Cardiac septum (tissue), 1 donor: ENCODE measurements at regions not wholly inside any gene's neighbourhood (a gene's known extent, or its start where the extent isn't known, plus 50 kb on each side); places are given as distances from the start of the nearest gene placed in this dataset.
"Not testable (repeated sequence)": the region's sequence is repeated elsewhere in the genome, so short reads cannot be mapped to it uniquely, and the experiment has no call there.

Experiments
- DNase-seq: peaks from one replicate; pipeline ENCODE4 v3.0.0-alpha.2; 2020; ENCODE audit warnings: low spot score
- intact Hi-C: fragments of 100-400 bp; cut with DNase I; formaldehyde crosslinking; loops from one replicate; pipeline ENCODE4 v1.14.0; 2022
- donor health status: DM: no; HTN: no; CAD: no.

DNA sequence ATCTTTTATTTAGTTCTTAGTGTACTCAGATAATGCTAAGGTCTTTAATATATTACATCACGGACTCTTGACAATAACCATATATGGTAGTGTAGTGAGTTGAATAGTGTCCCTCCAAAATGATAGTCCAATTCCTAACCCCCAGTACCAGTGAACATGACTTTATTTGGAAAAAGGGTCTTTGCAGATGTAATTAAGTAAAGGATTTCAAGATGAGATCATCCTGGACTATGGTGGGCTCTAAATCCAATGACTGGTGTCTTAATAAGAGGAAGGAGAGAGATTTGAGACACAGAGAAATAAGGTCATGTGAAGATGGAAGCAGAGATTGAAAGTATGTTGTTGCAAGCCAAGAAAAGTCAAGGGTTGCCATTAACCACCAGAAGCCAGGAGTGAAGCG, 236.5 kb upstream of the DIPK2B start:
- intact Hi-C loops = no loop called here
- DNase-seq = no peak

DNA sequence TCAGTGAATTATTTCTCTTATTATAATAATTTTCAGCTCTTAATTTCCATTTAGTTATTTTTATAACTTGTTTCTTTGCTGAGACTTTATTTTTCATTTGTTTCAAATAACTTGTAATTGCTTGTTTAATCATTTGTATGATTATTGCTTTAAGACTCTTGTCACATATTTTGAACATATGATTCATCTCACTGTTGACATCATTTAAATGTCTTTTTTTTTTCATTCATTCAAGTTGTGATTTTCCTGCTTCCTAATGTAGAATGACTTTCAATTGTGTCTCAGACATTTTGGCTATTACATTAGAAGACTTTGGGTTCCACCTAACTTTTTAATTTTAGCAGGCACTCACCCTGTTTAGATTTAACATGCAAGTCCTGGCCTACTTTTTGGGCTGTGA, 234.8 kb upstream of the DIPK2B start:
- intact Hi-C loops = no loop called here
- no peak for DNase-seq

DNA sequence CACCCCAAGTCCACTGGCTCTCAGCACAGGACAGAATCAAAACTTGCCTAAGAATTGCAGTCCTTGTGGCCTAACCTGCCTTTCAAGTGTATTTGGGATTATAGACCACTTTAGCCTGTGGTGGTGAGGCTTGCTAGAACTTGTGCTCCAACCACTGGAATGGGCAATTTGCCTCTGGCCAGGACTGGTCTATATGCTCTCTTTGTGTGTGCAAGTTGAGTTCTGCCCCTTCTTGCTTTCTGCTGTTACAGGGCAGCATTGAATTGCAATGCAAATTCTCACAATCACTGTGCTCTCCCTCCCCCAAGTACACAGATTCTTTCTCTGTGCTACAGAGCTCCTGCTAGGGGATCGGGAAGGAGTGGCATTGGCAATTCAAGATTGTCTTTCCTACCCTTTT, 233.6 kb upstream of the DIPK2B start:
- no peak for DNase-seq
- intact Hi-C loops = no loop called here

DNA sequence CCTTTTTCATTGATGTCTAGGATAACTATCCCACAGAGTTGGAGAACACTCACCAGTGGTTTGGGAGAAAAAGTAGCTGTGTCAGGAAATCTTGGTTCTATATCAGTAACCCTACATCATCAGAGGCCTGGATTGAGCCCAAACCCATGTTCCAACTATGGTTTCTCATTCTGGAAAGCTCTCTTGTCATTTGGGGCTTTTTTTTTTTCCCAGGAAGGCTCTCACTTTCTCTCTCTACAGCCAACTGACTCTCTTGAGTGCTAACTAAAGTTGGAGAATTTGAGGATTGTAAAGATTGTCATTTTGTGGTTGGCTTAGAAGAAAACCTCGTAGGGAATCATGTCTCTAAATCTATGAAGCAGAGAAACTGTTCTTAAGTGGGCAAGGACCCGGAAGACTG, 228.2 kb upstream of the DIPK2B start:
- intact Hi-C loops = no loop called here
- DNase-seq = no peak

DNA sequence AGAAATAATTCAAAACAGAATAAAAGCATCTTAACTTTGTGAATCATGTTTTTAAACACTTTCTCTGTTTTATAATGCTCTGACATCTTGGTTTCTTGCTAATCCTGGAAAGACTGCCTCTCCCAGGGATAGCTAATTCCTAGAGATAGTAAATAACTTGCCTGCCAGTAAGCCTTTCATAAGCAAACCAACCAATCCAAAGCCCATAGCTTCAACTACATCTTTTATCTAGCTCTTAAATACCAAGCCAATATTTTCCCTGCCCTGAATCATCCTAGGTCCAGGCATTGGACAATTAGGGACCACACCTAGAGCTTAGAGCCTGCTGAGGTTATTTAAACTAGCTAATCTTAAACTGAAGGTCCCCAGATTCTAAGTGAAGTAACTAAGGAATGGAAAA, 223.7 kb upstream of the DIPK2B start:
- no peak for DNase-seq
- intact Hi-C loops = no loop called here

DNA sequence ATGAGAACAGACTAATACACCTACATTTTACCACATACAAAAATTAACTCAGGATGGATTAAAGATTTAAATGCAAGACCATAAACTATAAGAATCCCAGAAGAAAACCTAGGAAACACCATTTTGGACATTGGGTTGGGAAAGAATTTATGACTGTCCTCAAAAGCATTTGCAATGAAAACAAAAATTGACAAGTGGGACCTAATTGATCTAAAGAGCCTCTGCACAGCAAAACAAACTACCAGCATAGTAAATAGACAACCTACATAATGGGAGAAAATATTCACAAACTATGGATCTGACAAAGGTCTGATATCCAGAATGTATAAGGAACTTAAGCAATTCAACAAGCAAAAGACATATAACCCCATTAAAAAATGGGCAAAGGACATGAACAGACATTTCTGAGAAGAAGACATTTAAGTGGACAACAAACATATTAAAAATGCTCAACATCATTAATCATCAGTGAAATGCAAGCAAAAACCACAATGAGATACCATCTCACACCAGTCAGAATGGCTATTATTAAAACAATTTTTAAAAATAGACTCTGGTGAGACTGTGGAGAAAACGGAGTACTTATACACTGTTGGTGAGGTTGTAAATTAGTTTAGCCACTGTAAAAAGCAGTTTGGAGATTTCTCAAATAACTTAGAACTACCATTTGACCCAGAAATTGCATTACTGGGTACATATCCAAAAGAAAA, 221.7 kb upstream of the DIPK2B start:
- no peak for DNase-seq
- intact Hi-C loops = no loop called here

DNA sequence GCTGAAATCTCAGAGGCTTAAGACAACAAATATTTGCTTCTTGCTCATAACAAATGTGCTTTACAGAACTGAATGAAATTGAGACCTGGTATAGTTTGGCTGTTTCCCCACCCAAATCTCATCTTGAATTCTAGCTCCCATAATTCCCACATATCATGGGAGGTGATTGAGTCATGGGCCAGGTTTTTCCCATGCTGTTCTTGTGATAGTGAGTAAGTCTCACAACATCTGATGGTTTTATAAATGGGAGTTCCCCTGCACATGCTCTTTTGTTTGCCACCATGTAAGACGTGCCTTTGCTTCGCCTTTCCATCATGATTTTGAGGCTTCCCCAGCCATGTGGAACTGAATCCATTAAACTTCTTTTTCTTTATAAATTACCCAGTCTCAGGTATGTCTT, 221.1 kb upstream of the DIPK2B start:
- DNase-seq = no peak
- intact Hi-C loops = no loop called here

DNA sequence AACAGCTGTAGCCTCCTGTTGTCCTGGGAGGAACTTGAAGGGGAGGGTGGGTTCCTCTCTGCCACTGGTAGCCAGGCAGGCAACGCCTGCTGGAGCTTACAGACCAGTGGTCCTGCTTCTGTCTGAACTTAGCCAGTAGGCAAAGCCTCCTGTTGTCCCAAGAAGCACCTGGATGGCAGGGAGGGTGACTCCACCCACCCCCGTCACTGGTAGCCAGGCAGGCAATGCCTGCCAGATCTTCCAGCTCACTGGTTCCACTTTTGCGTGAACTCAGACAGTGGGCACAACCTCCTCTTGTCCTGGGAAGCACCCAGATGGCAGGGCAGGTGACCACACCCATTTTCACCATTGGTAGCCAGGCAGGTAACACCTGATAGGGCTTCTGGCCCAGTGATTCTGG, 203.5 kb upstream of the DIPK2B start:
- no peak for DNase-seq
- intact Hi-C loops = no loop called here

DNA sequence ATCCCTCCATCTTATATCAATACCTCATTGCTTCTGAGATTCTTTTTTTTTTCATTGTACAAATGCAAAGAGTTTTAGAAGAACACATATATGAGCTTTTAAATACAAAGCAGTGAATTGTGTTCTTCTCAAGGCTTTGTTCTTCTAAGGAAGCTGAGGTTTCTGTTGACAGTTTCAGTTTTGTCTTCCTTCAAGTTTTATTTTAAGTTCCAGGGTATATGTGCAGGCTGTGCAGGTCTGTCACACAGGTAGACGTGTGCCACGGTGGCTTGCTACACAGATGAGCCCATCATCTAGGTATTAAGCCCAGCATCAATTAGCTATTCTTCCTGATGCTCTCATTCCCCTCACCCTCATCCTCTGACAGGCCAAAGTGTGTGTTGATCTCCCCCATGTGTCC, 201.2 kb upstream of the DIPK2B start:
- DNase-seq = no peak
- intact Hi-C loops = no loop called here

DNA sequence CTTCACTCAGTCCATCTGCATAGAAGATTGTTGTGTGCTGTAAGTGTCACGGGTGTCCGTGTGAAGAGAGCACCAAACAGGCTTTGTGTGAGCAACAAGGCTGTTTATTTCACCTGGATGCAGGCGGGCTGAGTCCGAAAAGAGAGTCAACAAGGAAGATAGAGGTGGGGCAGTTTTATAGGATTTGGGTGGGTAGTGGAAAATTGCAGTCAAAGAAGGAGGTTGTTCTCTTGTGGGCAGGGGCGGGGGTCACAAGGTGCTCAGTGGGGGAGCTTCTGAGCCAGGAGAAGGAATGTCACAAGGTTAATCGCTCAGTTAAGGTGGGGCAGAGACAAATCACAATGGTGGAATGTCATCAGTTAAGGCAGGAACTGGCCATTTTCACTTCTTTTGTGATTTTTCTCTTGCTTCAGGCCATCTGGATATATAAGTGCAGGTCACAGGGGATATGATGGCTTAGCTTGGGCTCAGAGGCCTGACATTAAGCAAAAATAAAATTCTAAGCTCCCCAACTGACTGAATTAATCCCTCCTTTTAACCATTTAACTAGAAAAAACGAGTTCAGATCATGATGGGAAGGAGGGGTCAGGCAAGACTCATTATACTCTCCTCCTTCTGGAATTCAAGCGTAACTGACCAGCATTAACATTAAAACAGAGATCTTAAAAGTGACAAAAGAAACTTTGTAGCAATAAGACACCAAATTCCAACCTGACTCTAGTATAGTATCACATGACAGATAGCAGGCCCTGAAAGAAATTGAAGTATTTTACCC, 200.5 kb upstream of the DIPK2B start:
- DNase-seq, intact Hi-C loops: not testable (repeated sequence)

DNA sequence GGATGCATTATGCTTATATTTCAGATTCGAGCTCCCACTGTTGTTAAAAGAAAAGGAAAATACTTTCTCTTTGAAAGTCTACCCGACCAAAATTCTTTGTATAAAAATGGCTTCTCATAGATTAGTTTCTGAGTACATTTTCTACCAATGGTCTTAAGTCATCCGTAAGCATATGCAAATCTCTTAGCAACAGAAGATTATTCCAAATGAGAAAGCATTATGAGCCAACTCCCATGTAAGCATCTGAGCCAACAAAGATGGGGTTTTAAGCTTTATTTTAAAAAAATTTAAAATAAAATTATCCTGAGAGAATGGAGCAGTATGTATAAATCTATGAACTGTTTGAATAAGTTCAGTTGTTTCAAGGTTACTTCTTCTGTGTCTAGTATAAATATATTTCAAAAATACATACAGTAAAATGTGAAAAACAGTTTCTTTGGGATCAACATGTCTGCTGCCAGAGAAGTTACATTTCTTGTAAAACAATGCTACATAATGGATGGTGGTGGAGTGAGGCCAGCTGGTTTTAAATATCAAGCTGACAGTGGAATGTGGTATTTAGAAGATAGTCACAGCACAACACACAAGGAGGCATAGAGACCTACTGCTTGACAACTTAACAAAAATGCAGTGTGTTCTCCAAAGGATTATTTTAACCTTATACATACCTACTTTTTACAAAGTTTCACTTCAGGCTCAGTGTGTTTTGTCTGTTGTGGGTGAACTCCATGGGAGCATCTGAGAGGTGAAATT, 199.5 kb upstream of the DIPK2B start:
- intact Hi-C loops = no loop called here
- DNase-seq = no peak

DNA sequence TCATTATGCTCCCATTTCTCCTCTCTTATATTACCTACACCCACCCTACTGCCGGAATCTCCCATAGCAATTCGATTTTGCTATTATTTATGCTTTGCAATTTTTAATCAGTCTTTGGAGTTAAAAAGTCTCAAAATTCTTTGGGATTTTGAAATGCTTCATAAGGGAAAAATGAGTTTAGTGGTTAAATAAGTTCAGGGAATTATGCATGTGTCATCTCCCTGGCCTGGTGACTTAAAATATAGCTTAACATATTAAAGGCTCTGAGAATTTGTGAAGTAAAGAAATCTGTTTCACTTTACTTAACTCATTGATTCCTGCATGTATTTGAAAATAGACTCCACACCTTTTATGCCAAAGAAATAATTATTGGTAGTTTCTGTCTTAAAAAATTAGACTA, 185.1 kb upstream of the DIPK2B start:
- no peak for DNase-seq
- intact Hi-C loops = no loop called here

DNA sequence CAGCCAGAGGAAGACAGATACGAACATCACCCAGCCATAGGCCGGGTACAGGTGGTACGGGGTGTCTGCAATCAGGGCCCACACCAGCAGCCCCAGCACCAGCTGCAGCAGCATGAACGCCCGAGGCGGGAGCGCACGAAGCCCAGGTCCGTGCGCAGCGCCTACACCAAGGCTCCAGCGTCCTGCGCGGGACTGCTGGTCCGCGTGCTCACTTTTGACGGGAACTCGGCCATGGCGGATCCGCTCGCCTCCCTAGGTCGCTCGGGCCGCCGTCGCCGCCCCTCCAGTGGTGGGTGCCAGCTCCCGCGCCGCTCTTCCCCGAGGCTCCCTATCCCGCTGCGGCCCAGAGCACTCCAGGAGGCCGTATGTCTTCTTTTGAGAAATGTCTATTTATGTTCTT, 181.2 kb upstream of the DIPK2B start:
- intact Hi-C loops = no loop called here
- no peak for DNase-seq

DNA sequence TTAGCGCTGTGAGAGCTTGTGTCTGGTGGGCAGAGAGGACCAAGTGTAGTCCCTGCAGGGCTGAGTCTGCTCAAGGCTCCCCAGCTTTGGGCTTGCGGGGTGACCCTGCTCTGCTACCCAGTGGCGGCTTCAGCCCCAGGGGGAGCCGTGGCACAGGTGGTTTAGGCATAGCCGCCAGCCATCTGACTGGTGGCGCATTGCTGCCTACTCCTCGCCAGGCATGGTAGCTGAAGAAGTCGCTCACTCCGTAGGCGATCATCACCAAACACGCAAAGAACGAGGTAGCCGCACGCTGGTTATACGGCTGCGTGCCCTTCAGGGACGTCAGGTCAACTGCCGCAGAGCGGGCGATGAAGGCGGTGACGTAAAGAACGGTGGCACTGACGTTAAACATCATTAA, 180.7 kb upstream of the DIPK2B start:
- intact Hi-C loops = no loop called here
- no peak for DNase-seq

DNA sequence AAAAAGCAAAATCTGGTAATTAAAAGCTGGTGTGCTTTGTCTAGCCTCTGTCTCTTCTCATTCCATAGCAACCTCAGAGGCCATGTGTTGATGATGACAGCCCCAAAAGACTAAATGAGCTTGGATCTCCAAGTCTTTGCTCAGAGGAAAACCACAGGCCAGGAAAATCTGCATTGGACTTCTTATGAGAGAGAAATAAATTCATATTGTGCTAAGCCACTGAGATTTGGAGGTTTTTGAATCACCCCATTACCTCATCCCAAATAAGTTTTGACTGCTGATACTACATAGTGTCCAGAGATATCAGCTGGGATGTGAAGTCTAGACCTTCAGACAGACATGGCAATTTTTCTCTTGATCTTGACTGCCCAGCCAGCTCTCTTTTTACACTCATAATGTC, 178.6 kb upstream of the DIPK2B start:
- intact Hi-C loops = no loop called here
- DNase-seq = no peak

DNA sequence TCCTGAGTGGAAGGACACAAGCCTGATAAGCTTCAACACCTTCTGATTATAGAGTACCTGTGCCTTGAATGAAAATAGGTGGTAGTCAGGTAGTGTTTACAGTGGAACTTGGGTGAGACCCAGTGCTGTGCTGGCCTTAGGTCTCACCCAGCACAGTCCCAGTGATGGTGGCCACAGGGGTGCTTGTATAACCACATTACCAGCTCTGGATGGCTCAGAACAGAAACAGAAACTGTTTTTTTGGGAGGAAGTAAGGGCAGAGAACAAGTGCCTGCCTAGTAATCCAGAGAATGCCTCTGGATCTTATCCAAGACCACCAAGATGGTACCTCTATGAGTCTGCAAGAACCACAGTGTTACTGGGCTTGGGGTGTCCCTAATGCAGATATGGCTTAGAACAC, 171.5 kb upstream of the DIPK2B start:
- intact Hi-C loops = no loop called here

DNA sequence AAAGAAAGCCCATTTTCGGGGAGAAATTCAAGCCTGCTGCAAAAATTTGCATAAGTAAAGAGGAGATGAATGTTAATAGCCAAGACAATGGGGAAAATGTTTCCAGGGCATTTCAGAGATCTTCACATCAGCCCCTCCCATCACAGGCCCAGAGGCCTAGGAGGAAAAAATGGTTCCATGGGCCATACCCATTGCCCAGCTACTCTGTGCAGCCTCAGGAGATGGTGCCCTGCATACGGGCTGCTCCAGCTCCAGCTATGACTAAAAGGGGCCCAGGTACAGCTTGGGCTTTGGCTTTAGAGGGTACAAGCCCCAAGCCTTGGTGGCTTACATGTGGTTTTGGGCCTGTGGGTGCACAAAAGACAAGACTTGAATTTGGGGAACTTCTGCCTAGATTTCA, 168.0 kb upstream of the DIPK2B start:
- no peak for DNase-seq
- intact Hi-C loops = no loop called here

More for the DNA sequence above, 171.5 kb upstream of the DIPK2B start:
- DNase-seq = no peak

DNA sequence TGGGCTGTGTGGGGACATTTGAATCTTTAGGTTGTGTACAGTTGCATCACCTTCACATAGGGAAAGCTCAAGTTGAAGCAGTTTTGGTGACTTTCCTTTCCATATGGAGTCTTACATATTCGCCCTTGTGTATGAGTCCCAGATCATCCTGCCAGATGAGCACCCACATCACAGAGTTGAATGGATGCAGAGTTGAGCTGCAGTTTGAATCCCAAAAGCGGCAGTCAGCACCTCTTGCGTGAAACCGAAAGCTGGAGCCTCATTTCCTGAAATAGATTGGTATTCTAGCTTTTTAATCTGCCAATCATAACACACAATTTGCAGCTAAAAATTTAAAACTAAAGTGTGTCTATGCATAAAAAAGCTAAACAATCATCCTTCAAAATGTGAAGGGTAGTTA, 162.9 kb upstream of the DIPK2B start:
- intact Hi-C loops = no loop called here
- no peak for DNase-seq

DNA sequence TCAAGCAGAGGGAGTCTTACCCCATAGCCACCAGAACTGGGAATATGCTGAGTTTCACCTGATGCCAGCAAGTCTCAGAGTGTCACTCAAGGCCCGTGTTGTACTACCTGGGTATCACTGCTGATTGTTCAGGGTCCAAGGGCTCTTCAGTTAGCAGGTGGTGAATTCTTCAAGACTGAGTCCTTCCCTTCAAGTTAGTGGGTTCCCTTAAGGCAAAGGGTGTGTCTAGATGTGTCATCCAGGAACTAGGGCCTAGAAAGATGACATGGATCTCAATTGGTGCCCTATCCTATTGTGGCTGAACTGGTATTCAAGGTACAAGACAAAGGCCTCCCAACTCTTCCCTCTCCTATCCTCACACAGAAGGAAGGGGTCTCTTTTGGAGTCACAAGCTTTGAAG, 159.9 kb upstream of the DIPK2B start:
- DNase-seq = no peak
- intact Hi-C loops = no loop called here

DNA sequence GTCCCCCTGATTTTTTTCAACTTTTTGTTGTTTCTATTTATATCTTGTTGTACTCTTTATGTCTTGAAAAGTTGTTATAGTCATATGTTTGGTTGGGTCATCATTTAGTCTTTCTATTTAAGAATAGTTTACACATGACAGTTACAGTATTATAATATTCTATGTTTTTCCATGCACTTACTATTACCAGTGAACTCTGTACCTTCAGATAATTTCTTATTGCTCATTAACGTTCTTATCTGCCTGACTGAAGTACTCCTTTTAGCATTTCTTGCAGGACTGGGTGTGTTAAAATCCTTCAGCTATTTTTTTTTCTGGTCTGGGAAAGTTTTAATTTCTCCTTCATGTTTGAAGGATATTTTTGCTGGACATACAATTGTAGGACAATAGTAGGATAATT, 157.7 kb upstream of the DIPK2B start:
- intact Hi-C loops = no loop called here
- DNase-seq = no peak

DNA sequence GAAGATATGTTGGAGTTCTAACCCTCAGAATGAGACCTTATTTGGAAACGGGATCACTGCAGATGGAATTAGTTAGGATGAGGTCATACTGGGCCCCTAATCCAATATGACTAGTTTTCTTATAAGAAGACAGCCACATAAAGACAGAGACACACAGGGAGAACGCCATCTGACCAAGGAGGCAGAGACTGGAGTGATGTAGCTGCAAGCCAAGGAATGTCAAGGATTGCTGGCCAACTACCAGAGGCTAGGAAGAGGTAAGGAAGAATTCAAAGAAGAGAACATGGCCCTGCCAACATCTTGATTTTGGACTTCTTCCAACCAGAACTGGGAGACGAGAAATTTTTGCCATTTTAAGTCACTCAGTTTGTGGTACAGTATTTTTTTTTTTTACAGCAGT, 152.8 kb upstream of the DIPK2B start:
- intact Hi-C loops = no loop called here
- no peak for DNase-seq
